ENCODE measurements at regions not wholly inside any gene's neighbourhood (a gene's known extent, or its start where the extent isn't known, plus 50 kb on each side); places are given as distances from the start of the nearest gene placed in this dataset.

DNA sequence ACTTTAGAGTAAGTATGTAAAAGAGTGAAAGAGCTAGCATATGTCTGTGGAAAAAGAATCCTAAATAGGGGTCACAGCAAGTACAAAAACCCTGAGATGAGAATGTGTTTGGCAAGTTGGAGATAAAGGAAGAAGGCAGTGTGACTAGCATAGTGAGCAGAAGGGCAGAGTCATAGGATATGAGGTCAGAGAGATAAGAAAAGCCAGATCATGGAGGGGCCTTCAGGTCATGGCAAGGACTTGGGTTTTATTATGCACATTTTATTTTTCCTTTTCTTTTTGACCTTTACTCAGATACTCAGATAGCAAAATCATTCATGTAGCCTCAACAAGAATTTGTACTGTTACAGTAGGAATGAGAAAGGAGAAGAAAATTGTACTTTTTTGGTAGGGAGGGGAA is 138.0 kb downstream of the GJA1 start:
- Histone ChIP-seq H3K4me3 (ENCODE audit: low read length in 3 of 3) (peak overlapping the region in 1 of 3 donors; percentile 12), H3K36me3 (ENCODE audit: control insufficient read depth in 2 of 3, insufficient read depth in 3 of 3, low read length in 3 of 3) (no peaks in the 10 kb centered on the region), H3K27ac (ENCODE audit: low read depth in 2 of 2, low read length in 2 of 2) (peak overlapping the region in 1 of 2 donors; percentile 11), H3K9ac (ENCODE audit: low read length in 3 of 3) (no peak overlapping the region), H3K9me3 (ENCODE audit: control insufficient read depth in 2 of 3, insufficient read depth in 1 of 3, low read length in 3 of 3) (no peaks in the 10 kb centered on the region), H3K27me3 (ENCODE audit: control insufficient read depth, insufficient read depth, low read length) (no peaks in the 10 kb centered on the region), H3K4me1 (ENCODE audit: control insufficient read depth in 2 of 3, insufficient read depth in 2 of 3, low read depth in 1 of 3, low read length in 3 of 3) (no peaks in the 10 kb centered on the region)
- intact Hi-C loops (cut with DNase I) = no loop called here
- no peak for DNase-seq
- TF ChIP-seq, protein P1, sequence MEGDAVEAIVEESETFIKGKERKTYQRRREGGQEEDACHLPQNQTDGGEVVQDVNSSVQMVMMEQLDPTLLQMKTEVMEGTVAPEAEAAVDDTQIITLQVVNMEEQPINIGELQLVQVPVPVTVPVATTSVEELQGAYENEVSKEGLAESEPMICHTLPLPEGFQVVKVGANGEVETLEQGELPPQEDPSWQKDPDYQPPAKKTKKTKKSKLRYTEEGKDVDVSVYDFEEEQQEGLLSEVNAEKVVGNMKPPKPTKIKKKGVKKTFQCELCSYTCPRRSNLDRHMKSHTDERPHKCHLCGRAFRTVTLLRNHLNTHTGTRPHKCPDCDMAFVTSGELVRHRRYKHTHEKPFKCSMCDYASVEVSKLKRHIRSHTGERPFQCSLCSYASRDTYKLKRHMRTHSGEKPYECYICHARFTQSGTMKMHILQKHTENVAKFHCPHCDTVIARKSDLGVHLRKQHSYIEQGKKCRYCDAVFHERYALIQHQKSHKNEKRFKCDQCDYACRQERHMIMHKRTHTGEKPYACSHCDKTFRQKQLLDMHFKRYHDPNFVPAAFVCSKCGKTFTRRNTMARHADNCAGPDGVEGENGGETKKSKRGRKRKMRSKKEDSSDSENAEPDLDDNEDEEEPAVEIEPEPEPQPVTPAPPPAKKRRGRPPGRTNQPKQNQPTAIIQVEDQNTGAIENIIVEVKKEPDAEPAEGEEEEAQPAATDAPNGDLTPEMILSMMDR (IDR thresholded peaks at IDR 0.05; ENCODE audit: borderline replicate concordance, extremely low read depth, insufficient read depth) = no peak
- peak; percentile 61 for FAIRE-seq

DNA sequence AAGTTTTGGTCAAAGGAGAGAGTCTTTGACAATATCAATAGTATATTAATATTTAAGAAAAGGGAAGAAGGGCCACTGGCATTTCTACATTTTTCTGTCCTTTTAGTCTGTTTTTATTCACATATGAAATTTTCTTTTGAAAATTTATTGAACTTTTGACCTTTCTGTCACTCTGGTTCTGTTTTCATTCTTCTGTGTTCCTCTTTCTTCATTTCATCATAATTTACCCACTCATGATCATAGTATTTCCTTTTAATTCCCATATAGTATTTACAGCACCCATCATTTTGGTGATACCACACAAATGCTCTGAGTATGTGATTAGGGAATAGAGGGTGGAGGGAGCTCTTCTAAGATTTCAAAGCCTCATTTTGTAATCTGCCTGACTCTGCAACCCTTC is 142.8 kb downstream of the GJA1 start:
- intact Hi-C loops (cut with DNase I) = no loop called here
- H3K4me1 ChIP-seq (ENCODE audit: control insufficient read depth in 2 of 3, insufficient read depth in 2 of 3, low read depth in 1 of 3, low read length in 3 of 3) = no peaks in the 10 kb centered on the region
- no peak overlapping the region for H3K27ac ChIP-seq (ENCODE audit: low read depth in 2 of 2, low read length in 2 of 2)
- no peak overlapping the region for H3K9ac ChIP-seq (ENCODE audit: low read length in 3 of 3)
- no peak overlapping the region for H3K4me3 ChIP-seq (ENCODE audit: low read length in 3 of 3)
- no peaks in the 10 kb centered on the region for H3K9me3 ChIP-seq (ENCODE audit: control insufficient read depth in 2 of 3, insufficient read depth in 1 of 3, low read length in 3 of 3)
- FAIRE-seq (no peak), DNase-seq (no peak)
- no peaks in the 10 kb centered on the region for H3K36me3 ChIP-seq (ENCODE audit: control insufficient read depth in 2 of 3, insufficient read depth in 3 of 3, low read length in 3 of 3)
- H3K27me3 ChIP-seq (ENCODE audit: control insufficient read depth, insufficient read depth, low read length) = no peaks in the 10 kb centered on the region
- TF ChIP-seq, protein P1 (IDR thresholded peaks at IDR 0.05; ENCODE audit: borderline replicate concordance, extremely low read depth, insufficient read depth) = no peak

DNA sequence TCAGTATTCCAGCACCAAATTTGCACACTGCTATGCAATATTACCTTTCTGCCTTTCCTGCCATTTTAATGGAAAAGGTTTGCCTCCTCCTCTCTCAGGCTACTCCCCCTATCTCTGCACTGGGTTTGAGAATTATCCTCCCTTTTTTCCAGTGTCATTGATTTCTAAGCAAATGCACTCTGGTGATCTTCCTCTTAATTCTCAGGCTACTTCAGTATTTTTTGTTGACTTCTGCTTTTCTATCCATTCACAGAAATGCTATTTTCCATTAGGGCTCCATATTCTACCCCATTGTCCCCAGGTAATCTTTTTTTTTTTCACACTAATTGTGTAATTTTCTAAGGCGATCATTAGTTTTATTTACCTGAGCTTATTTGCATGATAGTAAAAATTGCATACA is 144.0 kb downstream of the GJA1 start:
- Histone ChIP-seq H3K27ac (ENCODE audit: low read depth in 2 of 2, low read length in 2 of 2) (no peak overlapping the region), H3K9ac (ENCODE audit: low read length in 3 of 3) (no peak overlapping the region), H3K9me3 (ENCODE audit: control insufficient read depth in 2 of 3, insufficient read depth in 1 of 3, low read length in 3 of 3) (no peaks in the 10 kb centered on the region), H3K36me3 (ENCODE audit: control insufficient read depth in 2 of 3, insufficient read depth in 3 of 3, low read length in 3 of 3) (no peaks in the 10 kb centered on the region), H3K27me3 (ENCODE audit: control insufficient read depth, insufficient read depth, low read length) (no peaks in the 10 kb centered on the region), H3K4me3 (ENCODE audit: low read length in 3 of 3) (no peak overlapping the region), H3K4me1 (ENCODE audit: control insufficient read depth in 2 of 3, insufficient read depth in 2 of 3, low read depth in 1 of 3, low read length in 3 of 3) (no peaks in the 10 kb centered on the region)
- FAIRE-seq (no peak), DNase-seq (no peak)
- intact Hi-C loops (cut with DNase I) = no loop called here
- TF ChIP-seq, protein P1 (IDR thresholded peaks at IDR 0.05; ENCODE audit: borderline replicate concordance, extremely low read depth, insufficient read depth) = no peak

DNA sequence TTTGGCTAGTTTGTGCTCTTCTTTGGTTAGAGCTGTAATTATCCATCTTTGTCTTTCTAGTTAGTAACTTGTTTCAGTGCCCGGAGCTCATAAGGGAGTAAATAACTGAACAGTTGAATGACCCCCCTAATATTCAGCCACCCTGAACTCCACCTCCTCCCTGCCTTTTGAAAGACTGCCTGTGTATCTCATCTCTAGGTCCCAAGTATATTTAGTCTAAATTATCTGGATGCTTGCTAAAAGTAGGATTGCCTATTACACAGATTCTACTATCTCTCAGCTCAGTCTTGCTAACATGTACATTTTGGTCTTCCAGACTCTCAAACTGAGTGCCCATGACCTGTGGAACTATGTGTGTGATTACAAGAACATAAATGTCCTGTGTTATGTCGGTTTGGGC is 145.9 kb downstream of the GJA1 start:
- FAIRE-seq = no peak
- no peaks in the 10 kb centered on the region for H3K9me3 ChIP-seq (ENCODE audit: control insufficient read depth in 2 of 3, insufficient read depth in 1 of 3, low read length in 3 of 3)
- H3K9ac ChIP-seq (ENCODE audit: low read length in 3 of 3) = no peak overlapping the region
- TF ChIP-seq, protein P1 (IDR thresholded peaks at IDR 0.05; ENCODE audit: borderline replicate concordance, extremely low read depth, insufficient read depth) = no peak
- no peak overlapping the region for H3K4me3 ChIP-seq (ENCODE audit: low read length in 3 of 3)
- H3K27me3 ChIP-seq (ENCODE audit: control insufficient read depth, insufficient read depth, low read length) = no peaks in the 10 kb centered on the region
- H3K36me3 ChIP-seq (ENCODE audit: control insufficient read depth in 2 of 3, insufficient read depth in 3 of 3, low read length in 3 of 3) = no peaks in the 10 kb centered on the region
- H3K27ac ChIP-seq (ENCODE audit: low read depth in 2 of 2, low read length in 2 of 2) = no peak overlapping the region
- peak in 2 of 5 donors; percentile 14 to 33 for DNase-seq
- H3K4me1 ChIP-seq (ENCODE audit: control insufficient read depth in 2 of 3, insufficient read depth in 2 of 3, low read depth in 1 of 3, low read length in 3 of 3) = no peaks in the 10 kb centered on the region
- intact Hi-C loops (cut with DNase I) = no loop called here
